ENCODE measurements at regions not wholly inside any gene's neighbourhood (a gene's known extent, or its start where the extent isn't known, plus 50 kb on each side); places are given as distances from the start of the nearest gene placed in this dataset.

- no peaks in the 10 kb centered on the region for H4K20me1 ChIP-seq (ENCODE audit: low read depth, low read length)
- no peaks in the 10 kb centered on the region for H3K36me3 ChIP-seq (ENCODE audit: low read length)
- no peaks in the 10 kb centered on the region for H3F3A ChIP-seq (ENCODE audit: insufficient read depth)
- H3K27me3 ChIP-seq (ENCODE audit: low read length), result no peaks in the 10 kb centered on the region
- H2AFZ ChIP-seq (ENCODE audit: low read depth, low read length, severe bottlenecking), result no peak overlapping the region
- no peaks in the 10 kb centered on the region for H3K9me2 ChIP-seq (replicated peaks; ENCODE audit: insufficient read depth, low read length)
- no peak overlapping the region for H3K27ac ChIP-seq (ENCODE audit: low read depth, low read length)
- no peak overlapping the region for H3K4me2 ChIP-seq (ENCODE audit: low read depth, low read length, poor library complexity, severe bottlenecking)
- H3K9ac ChIP-seq (ENCODE audit: low read length), result no peak overlapping the region
- H3K4me3 ChIP-seq (ENCODE audit: insufficient read depth, low read length, poor library complexity, severe bottlenecking), result no peak overlapping the region
- no peaks in the 10 kb centered on the region for H3K79me2 ChIP-seq (ENCODE audit: insufficient read depth, low read length)
- H3K9me3 ChIP-seq (ENCODE audit: insufficient read depth, low read length), result no peaks in the 10 kb centered on the region
- TF ChIP-seq CTCF (IDR thresholded peaks at IDR 0.05; ENCODE audit: insufficient read depth, low read length, poor library complexity, severe bottlenecking) (no peak), EZH2phosphoT487 (conservative IDR thresholded peaks at IDR 0.05; ENCODE audit: low read length) (no peak)
Measured at GRCh38 chr4:25484243-25484721, 107.2 kb downstream of the ANAPC4 start.

- Histone ChIP-seq H3K9ac (ENCODE audit: low read length) (no peak overlapping the region), H3K4me2 (ENCODE audit: low read depth, low read length, poor library complexity, severe bottlenecking) (no peak overlapping the region), H3K4me3 (ENCODE audit: insufficient read depth, low read length, poor library complexity, severe bottlenecking) (no peak overlapping the region), H3K27ac (ENCODE audit: low read depth, low read length) (no peak overlapping the region), H3F3A (ENCODE audit: insufficient read depth) (no peaks in the 10 kb centered on the region), H3K36me3 (ENCODE audit: low read length) (no peaks in the 10 kb centered on the region), H3K9me3 (ENCODE audit: insufficient read depth, low read length) (no peaks in the 10 kb centered on the region), H2AFZ (ENCODE audit: low read depth, low read length, severe bottlenecking) (no peak overlapping the region), H3K79me2 (ENCODE audit: insufficient read depth, low read length) (no peaks in the 10 kb centered on the region), H3K27me3 (ENCODE audit: low read length) (no peaks in the 10 kb centered on the region), H3K9me2 (replicated peaks; ENCODE audit: insufficient read depth, low read length) (no peaks in the 10 kb centered on the region), H4K20me1 (ENCODE audit: low read depth, low read length) (no peaks in the 10 kb centered on the region)
- no peak for TF ChIP-seq CTCF (IDR thresholded peaks at IDR 0.05; ENCODE audit: insufficient read depth, low read length, poor library complexity, severe bottlenecking)
Measured at GRCh38 chr4:25485104-25485503, 108.0 kb downstream of the ANAPC4 start.

GRCh38 chr4:25486171-25486570 lies 109.1 kb downstream of the ANAPC4 start:
- Histone ChIP-seq H3F3A (ENCODE audit: insufficient read depth) (no peaks in the 10 kb centered on the region), H3K9ac (ENCODE audit: low read length) (no peak overlapping the region), H3K9me2 (replicated peaks; ENCODE audit: insufficient read depth, low read length) (no peaks in the 10 kb centered on the region), H3K36me3 (ENCODE audit: low read length) (no peaks in the 10 kb centered on the region), H3K9me3 (ENCODE audit: insufficient read depth, low read length) (no peaks in the 10 kb centered on the region), H4K20me1 (ENCODE audit: low read depth, low read length) (no peaks in the 10 kb centered on the region), H3K79me2 (ENCODE audit: insufficient read depth, low read length) (no peaks in the 10 kb centered on the region), H3K4me2 (ENCODE audit: low read depth, low read length, poor library complexity, severe bottlenecking) (no peak overlapping the region), H2AFZ (ENCODE audit: low read depth, low read length, severe bottlenecking) (no peak overlapping the region), H3K27ac (ENCODE audit: low read depth, low read length) (no peak overlapping the region), H3K27me3 (ENCODE audit: low read length) (no peaks in the 10 kb centered on the region), H3K4me3 (ENCODE audit: insufficient read depth, low read length, poor library complexity, severe bottlenecking) (no peak overlapping the region)
- TF ChIP-seq CTCF (IDR thresholded peaks at IDR 0.05; ENCODE audit: insufficient read depth, low read length, poor library complexity, severe bottlenecking) (no peak), EZH2phosphoT487 (conservative IDR thresholded peaks at IDR 0.05; ENCODE audit: low read length) (no peak)
